ENCODE measurements at regions not wholly inside any gene's neighbourhood (a gene's known extent, or its start where the extent isn't known, plus 50 kb on each side); places are given as distances from the start of the nearest gene placed in this dataset.

- DNase-seq (ENCODE audit: low read depth): no peak
- H3K4me3 ChIP-seq (replicated peaks; ENCODE audit: low read depth, low read length): no peak overlapping the region
- no peak for TF ChIP-seq CTCF (IDR thresholded peaks at IDR 0.05; ENCODE audit: low read length, missing control alignments)
Measured at GRCh38 chr6:109315341-109316110, 66.7 kb downstream of the CD164 start.

GRCh38 chr6:109314313-109314712 is 68.0 kb downstream of the CD164 start:
- no peak overlapping the region for H3K4me3 ChIP-seq (replicated peaks; ENCODE audit: low read depth, low read length)
- TF ChIP-seq CTCF (IDR thresholded peaks at IDR 0.05; ENCODE audit: low read length, missing control alignments): no peak
- DNase-seq (ENCODE audit: low read depth): no peak

GRCh38 chr6:109313139-109313538 is 69.1 kb downstream of the CD164 start:
- DNase-seq (ENCODE audit: low read depth): no peak
- H3K4me3 ChIP-seq (replicated peaks; ENCODE audit: low read depth, low read length): no peak overlapping the region

GRCh38 chr6:109311471-109311870 is 70.8 kb downstream of the CD164 start:
- DNase-seq (ENCODE audit: low read depth): no peak
- no peak for TF ChIP-seq CTCF (IDR thresholded peaks at IDR 0.05; ENCODE audit: low read length, missing control alignments)
- H3K4me3 ChIP-seq (replicated peaks; ENCODE audit: low read depth, low read length): no peak overlapping the region

More at GRCh38 chr6:109313139-109313538, 69.1 kb downstream of the CD164 start:
- no peak for TF ChIP-seq CTCF (IDR thresholded peaks at IDR 0.05; ENCODE audit: low read length, missing control alignments)

GRCh38 chr6:109309917-109310316 is 72.3 kb downstream of the CD164 start:
- no peak for DNase-seq (ENCODE audit: low read depth)
- H3K4me3 ChIP-seq (replicated peaks; ENCODE audit: low read depth, low read length): no peak overlapping the region
- no peak for TF ChIP-seq CTCF (IDR thresholded peaks at IDR 0.05; ENCODE audit: low read length, missing control alignments)

GRCh38 chr6:109308018-109308492 is 74.2 kb downstream of the CD164 start:
- peak; percentile 84 for DNase-seq (ENCODE audit: low read depth)
- H3K4me3 ChIP-seq (replicated peaks; ENCODE audit: low read depth, low read length): no peak overlapping the region
- TF ChIP-seq CTCF (IDR thresholded peaks at IDR 0.05; ENCODE audit: low read length, missing control alignments): no peak

- no peak for DNase-seq (ENCODE audit: low read depth)
- TF ChIP-seq CTCF (IDR thresholded peaks at IDR 0.05; ENCODE audit: low read length, missing control alignments): no peak
- H3K4me3 ChIP-seq (replicated peaks; ENCODE audit: low read depth, low read length): no peak overlapping the region
Measured at GRCh38 chr6:109306733-109307132, 75.5 kb downstream of the CD164 start.
